Naive thymus-derived CD4-positive, alpha-beta T cell (primary cell): ENCODE measurements at regions not wholly inside any gene's neighbourhood (a gene's known extent, or its start where the extent isn't known, plus 50 kb on each side); places are given as distances from the start of the nearest gene placed in this dataset.

Experiments
- ATAC-seq: fragments of 150-1000 bp; cut with Tn5 transposase; 2 replicates; pipeline ENCODE4 v1.10.0; 2021; ENCODE audit warnings: mild to moderate bottlenecking, moderate library complexity
- CTCF ChIA-PET: fragments of 350-600 bp; sonication (Branson Sonifier 250); formaldehyde crosslinking; loops from one replicate; lab custom pipeline; 2021; ENCODE audit warnings: antibody characterized with exemption; lab: Charles Lee
- POLR2A ChIA-PET: fragments of 350-600 bp; sonication (Branson Sonifier 250); formaldehyde crosslinking; loops from one replicate; lab custom pipeline; 2021; ENCODE audit warnings: antibody characterized with exemption, inconsistent platforms; lab: Charles Lee
- DNase-seq, 9 donors: peaks; one replicate each; pipeline versions ENCODE4 v3.0.0 to v3.0.0-alpha.2; 2020 to 2022; ENCODE audit warnings: mixed read lengths in 1 of 9
- H3K27ac ChIP-seq: one replicate; pipeline ENCODE4 v1.7.0; 2013; ENCODE audit warnings: mild to moderate bottlenecking, low read depth, low read length, moderate library complexity
- H3K27me3 ChIP-seq, 2 donors: one replicate each; pipeline ENCODE4 v1.7.0; 2013; ENCODE audit warnings: low read length in 2 of 2, mild to moderate bottlenecking in 2 of 2, moderate library complexity in 2 of 2; ENCODE audit not compliant: control insufficient read depth in 2 of 2, insufficient read depth in 2 of 2
- H3K36me3 ChIP-seq, 3 experiments: 1 replicate in 2 of 3; 2 replicates in 1 of 3; pipeline ENCODE4 v1.7.0; 2013; ENCODE audit warnings: low read length in 3 of 3, mild to moderate bottlenecking in 3 of 3, moderate library complexity in 1 of 3; ENCODE audit not compliant: insufficient read depth in 3 of 3, control insufficient read depth in 2 of 3
- H3K4me1 ChIP-seq, 2 donors: one replicate each; pipeline ENCODE4 v1.7.0; 2013; ENCODE audit warnings: low read length in 2 of 2, mild to moderate bottlenecking in 2 of 2, moderate library complexity in 1 of 2; ENCODE audit not compliant: control insufficient read depth in 2 of 2, insufficient read depth in 2 of 2
- H3K4me3 ChIP-seq: 2 replicates; pipeline ENCODE4 v1.7.0; 2013; ENCODE audit warnings: mild to moderate bottlenecking, low read length
- H3K9me3 ChIP-seq, 3 experiments: 1 replicate in 2 of 3; 2 replicates in 1 of 3; pipeline ENCODE4 v1.7.0; 2013; ENCODE audit warnings: low read length in 3 of 3; ENCODE audit not compliant: control insufficient read depth in 2 of 3
- H3K27ac Mint-ChIP-seq, 9 donors: one replicate each; pipeline ENCODE4 v1.8.0; 2020 to 2022; ENCODE audit warnings: mixed read lengths in 9 of 9, mild to moderate bottlenecking in 8 of 9, moderate library complexity in 5 of 9, inconsistent platforms in 2 of 9
- H3K27me3 Mint-ChIP-seq, 5 donors: one replicate each; pipeline ENCODE4 v1.8.0; 2021 to 2022; ENCODE audit warnings: mixed read lengths in 5 of 5, mild to moderate bottlenecking in 1 of 5
- H3K36me3 Mint-ChIP-seq, 5 donors: one replicate each; pipeline ENCODE4 v1.8.0; 2020 to 2022; ENCODE audit warnings: mixed read lengths in 5 of 5, mild to moderate bottlenecking in 3 of 5, inconsistent platforms in 1 of 5
- H3K4me1 Mint-ChIP-seq, 7 donors: one replicate each; pipeline ENCODE4 v1.8.0; 2020 to 2022; ENCODE audit warnings: mixed read lengths in 7 of 7, mild to moderate bottlenecking in 3 of 7, inconsistent platforms in 1 of 7
- H3K4me3 Mint-ChIP-seq, 10 donors: one replicate each; pipeline ENCODE4 v1.8.0; 2020 to 2022; ENCODE audit warnings: mild to moderate bottlenecking in 10 of 10, mixed read lengths in 10 of 10, moderate library complexity in 6 of 10, inconsistent platforms in 2 of 10
- H3K9me3 Mint-ChIP-seq, 11 donors: one replicate each; pipeline ENCODE4 v1.8.0; 2020 to 2022; ENCODE audit warnings: mixed read lengths in 11 of 11, mild to moderate bottlenecking in 4 of 11, inconsistent platforms in 1 of 11, moderate library complexity in 1 of 11
- intact Hi-C, 2 donors: fragments of 100-400 bp; cut with micrococcal nuclease; formaldehyde crosslinking; loops; one replicate each; pipeline ENCODE4 v1.15.1; 2023

DNA sequence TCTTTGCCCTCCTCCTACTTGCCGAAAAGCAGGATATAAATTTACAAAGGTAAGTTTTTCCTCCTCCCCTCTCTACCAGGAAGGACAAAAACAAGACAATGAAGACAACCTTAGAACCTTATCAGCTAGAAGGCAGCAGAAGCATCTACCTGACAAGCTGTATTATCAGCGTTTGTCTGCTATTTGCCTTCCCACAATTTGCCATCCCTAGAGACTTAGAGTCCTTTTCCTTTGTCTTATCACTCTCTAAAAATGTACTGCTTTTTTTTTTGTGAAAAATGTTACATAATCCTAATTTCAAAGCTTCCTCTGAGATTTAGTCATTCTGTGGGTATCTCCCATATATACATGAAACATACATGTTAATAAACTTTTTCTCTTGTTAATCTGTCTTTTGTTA lies 176.9 kb upstream of the PROK2 start:
- peaks cover 0 to 34% (median 7%) of the 10 kb centered on the region in 7 donors for H3K4me1 Mint-ChIP-seq
- DNase-seq (no peak), ATAC-seq (no peak)
- Histone ChIP-seq H3K27ac (no peak overlapping the region), H3K27me3 (no peaks in the 10 kb centered on the region), H3K4me1 (no peaks in the 10 kb centered on the region), H3K36me3 (no peaks in the 10 kb centered on the region), H3K4me3 (no peak overlapping the region), H3K9me3 (no peaks in the 10 kb centered on the region)
- H3K36me3 Mint-ChIP-seq, result no peaks in the 10 kb centered on the region
- peaks cover 0 to 1% (median 0%) of the 10 kb centered on the region in 11 donors for H3K9me3 Mint-ChIP-seq
- peaks cover 0 to 9% (median 8%) of the 10 kb centered on the region in 5 donors for H3K27me3 Mint-ChIP-seq
- no peak overlapping the region for H3K27ac Mint-ChIP-seq
- CTCF ChIA-PET, result interaction anchor here (0.9 kb wide), 1 partner anchor 12 kb away, joined by 3 read pairs; no protein-coding TSS in a partner anchor
- POLR2A ChIA-PET, result interaction anchor here (0.7 kb wide), 1 partner anchor 859 kb away, joined by 5 read pairs; no protein-coding TSS in a partner anchor
- intact Hi-C loops, result no loop called here
- no peak overlapping the region for H3K4me3 Mint-ChIP-seq

DNA sequence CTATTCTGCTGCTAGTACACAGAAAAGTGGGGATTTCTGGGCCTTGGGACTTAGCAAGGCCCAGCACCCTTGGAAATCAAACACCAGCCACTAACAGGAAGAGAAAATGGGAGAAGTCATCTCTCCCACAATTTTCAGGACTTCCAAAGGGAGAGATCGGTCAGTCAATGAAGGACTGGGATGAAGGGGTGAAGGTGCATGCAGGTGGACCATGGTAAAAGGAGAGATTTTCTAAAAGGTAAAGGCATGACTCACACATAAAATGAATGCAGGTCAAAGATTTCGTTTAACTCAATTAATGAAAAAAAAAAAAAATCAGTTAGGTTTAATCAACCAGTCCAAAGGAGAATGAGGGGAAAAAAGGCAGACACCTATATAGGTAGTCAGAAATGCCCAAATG lies 176.4 kb upstream of the PROK2 start:
- H3K36me3 Mint-ChIP-seq, result no peaks in the 10 kb centered on the region
- peaks cover 0 to 35% (median 7%) of the 10 kb centered on the region in 7 donors for H3K4me1 Mint-ChIP-seq
- CTCF ChIA-PET, result interaction anchor here (0.7 kb wide), 1 partner anchor 458 kb away, joined by 3 read pairs; no protein-coding TSS in a partner anchor

DNA sequence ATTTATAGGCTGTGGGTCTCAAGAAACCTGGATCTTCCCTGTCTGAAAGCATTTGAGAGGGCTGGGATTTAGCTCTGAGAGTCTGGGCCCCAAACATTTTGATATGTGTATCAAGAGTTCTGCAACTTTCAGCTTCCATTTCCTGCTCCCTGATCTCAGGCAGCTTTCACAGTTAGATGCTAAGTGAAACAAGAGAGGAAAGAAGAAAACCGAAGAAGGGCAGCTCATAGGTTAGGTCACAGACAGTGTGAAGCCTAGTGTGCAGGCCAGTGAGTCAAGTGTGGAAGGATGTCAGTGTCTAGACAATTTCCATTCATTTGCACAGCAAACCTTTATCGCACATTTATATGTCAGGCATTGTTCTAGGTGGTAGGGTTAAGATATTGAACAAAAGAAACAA lies 173.6 kb upstream of the PROK2 start:
- Mint-ChIP-seq H3K27me3 (no peaks in the 10 kb centered on the region), H3K36me3 (no peaks in the 10 kb centered on the region), H3K9me3 (no peaks in the 10 kb centered on the region), H3K27ac (peak overlapping the region in 5 of 9 donors; percentile 1 to 44 (median 30)), H3K4me3 (peak overlapping the region in 2 of 10 donors; percentile 1 to 24), H3K4me1 (peaks cover 0 to 39% (median 13%) of the 10 kb centered on the region in 7 donors)
- intact Hi-C loops, result loop anchor here (10.0 kb wide), 3 partner anchors 486 to 1126 kb away; partner anchors contain the start of gene RYBP (in 1 of the 2)
- Histone ChIP-seq H3K4me1 (no peaks in the 10 kb centered on the region), H3K9me3 (no peaks in the 10 kb centered on the region), H3K4me3 (no peak overlapping the region), H3K27me3 (no peaks in the 10 kb centered on the region), H3K27ac (no peak overlapping the region), H3K36me3 (no peaks in the 10 kb centered on the region)
- ATAC-seq (no peak), DNase-seq (peak in 1 of 9 donors; percentile 10)
- ChIA-PET CTCF (no interaction called here), POLR2A (no interaction called here)

More for the DNA sequence above, 176.4 kb upstream of the PROK2 start:
- Histone ChIP-seq H3K27ac (no peak overlapping the region), H3K27me3 (no peaks in the 10 kb centered on the region), H3K36me3 (no peaks in the 10 kb centered on the region), H3K9me3 (no peaks in the 10 kb centered on the region), H3K4me3 (no peak overlapping the region), H3K4me1 (no peaks in the 10 kb centered on the region)
- POLR2A ChIA-PET, result interaction anchor here (0.6 to 0.7 kb wide), 2 partner anchors 448 to 860 kb away, joined by 3 to 5 read pairs; no protein-coding TSS in a partner anchor
- ATAC-seq, result no peak
- Mint-ChIP-seq H3K27ac (no peak overlapping the region), H3K9me3 (peaks cover 0 to 1% (median 0%) of the 10 kb centered on the region in 11 donors), H3K27me3 (peaks cover 0 to 5% (median 3%) of the 10 kb centered on the region in 5 donors), H3K4me3 (no peak overlapping the region)
- intact Hi-C loops, result no loop called here
- DNase-seq, result no peak

DNA sequence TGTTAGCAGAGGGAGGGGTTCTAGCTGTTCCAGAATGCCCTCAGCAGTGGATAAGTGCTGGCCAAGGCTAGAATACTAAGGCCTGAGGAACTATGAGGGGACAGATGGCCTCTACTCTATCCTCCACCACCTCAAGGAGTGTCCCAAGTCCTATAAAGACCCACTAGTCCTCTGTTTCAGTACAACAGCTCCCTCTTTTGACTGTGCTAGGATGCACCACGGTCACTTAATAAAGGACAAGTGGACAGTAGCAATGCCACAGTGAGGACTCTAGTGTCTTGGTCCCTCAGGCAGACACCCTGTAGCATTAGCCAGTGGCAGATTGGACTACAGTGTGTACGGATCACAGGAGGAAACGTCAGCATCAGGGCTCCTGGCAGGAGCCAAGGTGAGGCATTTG lies 171.8 kb upstream of the PROK2 start:
- Histone ChIP-seq H3K27ac (no peak overlapping the region), H3K4me1 (no peaks in the 10 kb centered on the region), H3K27me3 (no peaks in the 10 kb centered on the region), H3K9me3 (no peaks in the 10 kb centered on the region), H3K36me3 (no peaks in the 10 kb centered on the region), H3K4me3 (no peak overlapping the region)
- Mint-ChIP-seq H3K27me3 (no peaks in the 10 kb centered on the region), H3K27ac (no peak overlapping the region), H3K4me1 (peaks cover 0 to 43% (median 13%) of the 10 kb centered on the region in 7 donors), H3K9me3 (no peaks in the 10 kb centered on the region), H3K4me3 (no peak overlapping the region), H3K36me3 (no peaks in the 10 kb centered on the region)
- intact Hi-C loops, result loop anchor here (10.0 kb wide), 3 partner anchors 488 to 1128 kb away; partner anchors contain the start of gene RYBP (in 1 of the 2)
- DNase-seq (no peak), ATAC-seq (no peak)
- CTCF ChIA-PET, result interaction anchor here (0.6 to 1.3 kb wide), 2 partner anchors 298 to 866 kb away, joined by 7 to 9 read pairs; no protein-coding TSS in a partner anchor
- POLR2A ChIA-PET, result no interaction called here

DNA sequence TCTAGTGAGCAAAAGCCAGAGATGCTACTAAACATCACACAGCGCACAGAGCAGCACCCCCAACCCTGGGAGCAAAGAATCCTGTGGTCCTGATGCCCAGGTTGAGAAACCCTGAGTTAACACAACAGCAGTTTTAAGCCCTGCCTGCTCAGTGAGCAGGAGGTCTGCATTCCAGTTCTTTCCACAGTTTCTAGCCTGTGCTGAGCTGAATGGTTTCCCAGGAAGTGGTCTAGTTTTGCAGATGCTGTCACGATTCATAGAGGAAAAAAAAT lies 171.1 kb upstream of the PROK2 start:
- no peak overlapping the region for H3K4me3 Mint-ChIP-seq
- no peak overlapping the region for H3K27ac Mint-ChIP-seq
- no peak overlapping the region for H3K27ac ChIP-seq
- ATAC-seq, result no peak
- no peaks in the 10 kb centered on the region for H3K4me1 ChIP-seq
- peaks cover 0 to 43% (median 13%) of the 10 kb centered on the region in 7 donors for H3K4me1 Mint-ChIP-seq
- CTCF ChIA-PET, result interaction anchor here (1.3 to 1.4 kb wide), 2 partner anchors 527 to 867 kb away, joined by 3 to 9 read pairs; no protein-coding TSS in a partner anchor
- DNase-seq, result no peak
- intact Hi-C loops, result loop anchor here (10.0 kb wide), 3 partner anchors 489 to 1129 kb away; partner anchors contain the start of gene RYBP (in 1 of the 2)
- no peak overlapping the region for H3K4me3 ChIP-seq
- no peaks in the 10 kb centered on the region for H3K36me3 ChIP-seq
- no peaks in the 10 kb centered on the region for H3K27me3 ChIP-seq
- POLR2A ChIA-PET, result no interaction called here
- H3K36me3 Mint-ChIP-seq, result no peaks in the 10 kb centered on the region
- H3K27me3 Mint-ChIP-seq, result no peaks in the 10 kb centered on the region
- no peaks in the 10 kb centered on the region for H3K9me3 ChIP-seq
- no peaks in the 10 kb centered on the region for H3K9me3 Mint-ChIP-seq

DNA sequence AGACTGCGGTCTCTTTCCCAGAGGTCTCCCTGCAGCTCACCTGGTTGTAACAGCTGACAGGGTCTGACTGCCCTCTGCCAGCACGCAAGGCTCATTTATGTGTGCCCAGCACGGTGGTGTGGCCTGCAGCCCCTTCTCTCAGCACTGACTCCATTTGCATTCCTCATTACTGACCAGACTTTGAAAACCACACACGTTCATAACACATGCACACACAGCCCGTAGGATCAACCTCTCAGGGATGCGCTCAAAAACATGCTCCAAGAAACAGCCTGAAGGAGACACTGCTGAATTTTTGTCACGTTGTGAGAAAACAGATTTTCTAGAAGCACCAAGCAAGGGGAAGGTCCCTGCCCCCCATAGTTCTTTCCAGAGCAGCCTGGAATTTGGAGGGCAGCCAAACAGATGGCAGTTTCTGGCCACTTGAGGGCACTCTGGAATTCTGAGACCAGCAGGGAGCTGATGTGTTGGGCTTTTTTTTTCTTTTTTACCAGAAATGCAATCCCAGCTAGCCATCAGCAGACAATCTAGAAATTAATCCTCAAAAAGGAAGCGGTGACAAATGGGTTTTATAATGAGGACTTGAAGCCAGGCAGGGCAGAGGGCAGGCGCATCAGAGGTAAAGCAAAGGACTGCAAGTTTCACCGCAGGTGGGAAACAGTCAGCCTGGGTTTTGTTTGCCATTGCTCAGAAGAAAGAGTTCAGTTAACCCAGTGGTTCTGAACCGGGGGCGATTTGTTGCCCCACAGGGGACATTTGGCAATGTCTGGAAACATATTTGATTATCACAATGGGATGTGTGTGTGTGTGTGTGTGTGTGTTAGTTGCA lies 170.5 kb upstream of the PROK2 start:
- Histone ChIP-seq H3K27me3 (no peaks in the 10 kb centered on the region), H3K4me3 (no peak overlapping the region), H3K36me3 (no peaks in the 10 kb centered on the region), H3K27ac (no peak overlapping the region), H3K4me1 (no peaks in the 10 kb centered on the region), H3K9me3 (no peaks in the 10 kb centered on the region)
- no peaks in the 10 kb centered on the region for H3K9me3 Mint-ChIP-seq
- ATAC-seq (no peak), DNase-seq (peak in 3 of 9 donors; percentile 5 to 27 (median 17))
- no peaks in the 10 kb centered on the region for H3K27me3 Mint-ChIP-seq
- CTCF ChIA-PET, result interaction anchor here (1.3 to 1.4 kb wide), 2 partner anchors 527 to 867 kb away, joined by 3 to 9 read pairs; no protein-coding TSS in a partner anchor
- POLR2A ChIA-PET, result no interaction called here
- peaks cover 0 to 43% (median 13%) of the 10 kb centered on the region in 7 donors for H3K4me1 Mint-ChIP-seq
- H3K4me3 Mint-ChIP-seq, result no peak overlapping the region
- peak overlapping the region in 1 of 9 donors; percentile 28 for H3K27ac Mint-ChIP-seq
- no peaks in the 10 kb centered on the region for H3K36me3 Mint-ChIP-seq
- intact Hi-C loops, result loop anchor here (1.0 to 10.0 kb wide), 4 partner anchors 489 to 1129 kb away; partner anchors contain the start of gene RYBP (in 1 of the 2)
